Tibial artery (tissue), 4 donors: ENCODE measurements at regions not wholly inside any gene's neighbourhood (a gene's known extent, or its start where the extent isn't known, plus 50 kb on each side); places are given as distances from the start of the nearest gene placed in this dataset.

Source experiments
- DNase-seq, 2 donors: peaks; one replicate each; pipeline ENCODE4 v3.0.0-alpha.2; 2019
- H3K27ac ChIP-seq, 2 donors: fragments of 200-600 bp; sonication (generic) in 1 of 2; 1 replicate in 1 of 2; 2 replicates in 1 of 2; pipeline ENCODE4 v1.5.1; 2018 to 2019; ENCODE audit warnings: mild to moderate bottlenecking in 1 of 2
- H3K27me3 ChIP-seq, 2 donors: fragments of 200-600 bp; sonication (generic) in 1 of 2; one replicate each; pipeline versions ENCODE4 v1.5.1 to v1.6.0; 2016 to 2019
- H3K36me3 ChIP-seq, 3 donors: fragments of 200-600 bp; sonication (generic) in 2 of 3; one replicate each; pipeline ENCODE4 v1.5.1; 2016 to 2019; ENCODE audit warnings: mild to moderate bottlenecking in 2 of 3
- H3K4me1 ChIP-seq, 4 donors: fragments of 200-600 bp; sonication (generic) in 2 of 4; 1 replicate in 3 of 4; 2 replicates in 1 of 4; pipeline ENCODE4 v1.5.1; 2016 to 2019
- H3K4me3 ChIP-seq, 2 donors: fragments of 200-600 bp; sonication (generic) in 1 of 2; 1 replicate in 1 of 2; 2 replicates in 1 of 2; pipeline ENCODE4 v1.5.1; 2018 to 2019; ENCODE audit warnings: mild to moderate bottlenecking in 2 of 2
- H3K9me3 ChIP-seq, 3 donors: fragments of 200-600 bp; sonication (generic) in 1 of 3; one replicate each; pipeline ENCODE4 v1.5.1; 2016 to 2019
- intact Hi-C: fragments of 100-400 bp; cut with DNase I; formaldehyde crosslinking; loops from one replicate; pipeline ENCODE4 v1.15.0; 2023; ENCODE audit warnings: low total_unique reads
- TF ChIP-seq, protein P1 (sequence below), 2 experiments: fragments of 200-600 bp in 1 of 2; fragments of 450-650 bp in 1 of 2; IDR thresholded peaks; one replicate each; pipeline ENCODE4 v1.5.1; 2017 to 2019; ENCODE audit warnings: antibody characterized with exemption in 2 of 2, mild to moderate bottlenecking in 1 of 2, moderate library complexity in 1 of 2

DNA sequence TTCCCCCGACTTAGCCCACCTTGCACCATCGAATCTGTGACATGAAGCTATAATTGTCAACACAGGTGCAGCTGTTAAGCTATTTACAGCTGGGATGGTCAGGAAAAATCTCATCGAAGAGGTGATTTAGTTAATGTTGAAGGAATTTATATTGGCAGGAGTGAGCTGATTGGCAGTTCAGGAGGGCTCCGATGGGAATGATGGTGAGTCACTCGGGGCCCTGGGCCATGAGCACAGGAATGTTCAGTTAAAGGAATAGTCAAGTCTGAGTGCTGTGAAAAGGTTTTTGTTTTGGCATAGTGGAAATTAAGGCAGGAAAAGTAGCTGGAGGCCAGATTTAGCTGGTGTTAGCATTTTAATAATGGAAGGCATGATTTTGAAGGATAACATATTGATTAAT lies 95.7 kb downstream of the OXSM start:
- Histone ChIP-seq H3K4me1 (no peaks in the 10 kb centered on the region), H3K27me3 (no peaks in the 10 kb centered on the region), H3K9me3 (no peaks in the 10 kb centered on the region), H3K36me3 (no peaks in the 10 kb centered on the region), H3K4me3 (no peak overlapping the region), H3K27ac (no peak overlapping the region)
- no peak for DNase-seq
- TF ChIP-seq, protein P1, sequence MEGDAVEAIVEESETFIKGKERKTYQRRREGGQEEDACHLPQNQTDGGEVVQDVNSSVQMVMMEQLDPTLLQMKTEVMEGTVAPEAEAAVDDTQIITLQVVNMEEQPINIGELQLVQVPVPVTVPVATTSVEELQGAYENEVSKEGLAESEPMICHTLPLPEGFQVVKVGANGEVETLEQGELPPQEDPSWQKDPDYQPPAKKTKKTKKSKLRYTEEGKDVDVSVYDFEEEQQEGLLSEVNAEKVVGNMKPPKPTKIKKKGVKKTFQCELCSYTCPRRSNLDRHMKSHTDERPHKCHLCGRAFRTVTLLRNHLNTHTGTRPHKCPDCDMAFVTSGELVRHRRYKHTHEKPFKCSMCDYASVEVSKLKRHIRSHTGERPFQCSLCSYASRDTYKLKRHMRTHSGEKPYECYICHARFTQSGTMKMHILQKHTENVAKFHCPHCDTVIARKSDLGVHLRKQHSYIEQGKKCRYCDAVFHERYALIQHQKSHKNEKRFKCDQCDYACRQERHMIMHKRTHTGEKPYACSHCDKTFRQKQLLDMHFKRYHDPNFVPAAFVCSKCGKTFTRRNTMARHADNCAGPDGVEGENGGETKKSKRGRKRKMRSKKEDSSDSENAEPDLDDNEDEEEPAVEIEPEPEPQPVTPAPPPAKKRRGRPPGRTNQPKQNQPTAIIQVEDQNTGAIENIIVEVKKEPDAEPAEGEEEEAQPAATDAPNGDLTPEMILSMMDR (IDR thresholded peaks at IDR 0.05), result no peak
- intact Hi-C loops, result no loop called here

DNA sequence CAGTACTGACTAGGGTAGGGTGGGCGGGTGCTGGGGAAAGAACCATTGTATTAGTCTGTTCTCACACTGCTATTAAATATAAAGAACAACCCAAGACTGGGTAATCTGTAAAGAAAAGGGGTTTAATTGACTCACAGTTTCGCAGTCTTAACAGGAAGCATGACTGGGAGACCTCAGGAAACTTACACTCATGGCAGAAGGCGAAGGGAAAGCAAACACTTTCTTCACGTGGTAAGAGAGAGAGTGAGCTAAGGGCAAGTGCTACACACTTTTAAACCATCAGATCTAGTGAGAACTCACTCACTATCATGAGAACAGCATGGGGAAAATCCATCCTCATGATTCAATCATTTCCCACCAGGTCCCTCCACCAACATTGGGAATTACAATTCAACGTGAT lies 98.0 kb downstream of the OXSM start:
- DNase-seq, result no peak
- intact Hi-C loops, result no loop called here
- Histone ChIP-seq H3K36me3 (no peaks in the 10 kb centered on the region), H3K4me3 (no peak overlapping the region), H3K9me3 (no peaks in the 10 kb centered on the region), H3K27me3 (no peaks in the 10 kb centered on the region), H3K4me1 (no peaks in the 10 kb centered on the region), H3K27ac (no peak overlapping the region)
- TF ChIP-seq, protein P1 (IDR thresholded peaks at IDR 0.05), result no peak

DNA sequence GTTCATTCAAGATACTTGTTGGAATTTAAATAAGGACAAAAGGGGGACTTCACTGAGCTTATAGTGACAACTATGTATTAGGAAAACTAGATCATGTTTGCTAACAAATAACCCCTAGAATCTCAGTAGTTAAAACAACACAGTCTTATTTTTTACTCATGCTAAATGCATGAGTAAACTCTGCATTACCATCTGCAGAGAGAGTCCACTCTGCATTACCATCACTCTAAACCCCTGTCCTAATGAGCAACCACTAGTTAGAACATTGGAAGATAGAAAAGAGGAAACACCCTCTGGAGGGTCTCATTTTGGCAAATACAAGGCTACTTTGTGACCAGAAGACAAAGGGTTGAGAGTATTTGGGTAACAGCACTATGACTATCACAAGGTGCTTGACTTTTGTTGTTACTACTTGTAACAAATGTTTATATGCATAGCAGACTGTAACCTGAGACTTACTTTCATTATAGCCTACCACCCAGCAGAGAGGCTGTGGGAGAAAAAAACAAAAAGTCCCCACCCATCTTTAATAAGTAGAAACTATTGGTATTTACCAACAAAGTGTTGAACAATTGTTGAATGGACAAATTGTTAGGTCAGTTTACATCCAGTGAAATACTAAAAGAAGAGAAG lies 99.1 kb downstream of the OXSM start:
- no peaks in the 10 kb centered on the region for H3K36me3 ChIP-seq
- no peak for DNase-seq
- no peak overlapping the region for H3K4me3 ChIP-seq
- no peaks in the 10 kb centered on the region for H3K4me1 ChIP-seq
- no peaks in the 10 kb centered on the region for H3K9me3 ChIP-seq
- H3K27me3 ChIP-seq, result no peaks in the 10 kb centered on the region
- intact Hi-C loops, result no loop called here
- TF ChIP-seq, protein P1 (IDR thresholded peaks at IDR 0.05), result no peak
- no peak overlapping the region for H3K27ac ChIP-seq

DNA sequence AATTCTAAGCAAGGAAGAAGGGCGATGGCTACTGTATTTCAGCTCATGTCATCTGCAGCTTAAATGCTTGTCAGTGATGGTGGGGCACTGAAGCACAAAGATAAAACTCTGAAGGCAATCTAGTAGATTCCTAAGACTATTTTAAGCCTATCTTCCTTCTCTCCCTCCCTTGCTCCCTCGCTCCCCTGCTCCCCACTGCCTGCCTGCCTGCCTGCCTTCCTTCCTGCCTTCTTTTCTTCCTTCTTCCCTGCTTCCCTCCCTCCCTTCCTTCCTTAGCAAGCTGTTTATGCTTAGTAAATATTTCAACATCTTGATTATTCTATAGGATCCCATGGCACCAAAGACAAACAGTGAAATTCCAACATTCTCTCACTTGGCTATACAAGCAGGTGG lies 99.6 kb downstream of the OXSM start:
- H3K4me3 ChIP-seq, result no peak overlapping the region

DNA sequence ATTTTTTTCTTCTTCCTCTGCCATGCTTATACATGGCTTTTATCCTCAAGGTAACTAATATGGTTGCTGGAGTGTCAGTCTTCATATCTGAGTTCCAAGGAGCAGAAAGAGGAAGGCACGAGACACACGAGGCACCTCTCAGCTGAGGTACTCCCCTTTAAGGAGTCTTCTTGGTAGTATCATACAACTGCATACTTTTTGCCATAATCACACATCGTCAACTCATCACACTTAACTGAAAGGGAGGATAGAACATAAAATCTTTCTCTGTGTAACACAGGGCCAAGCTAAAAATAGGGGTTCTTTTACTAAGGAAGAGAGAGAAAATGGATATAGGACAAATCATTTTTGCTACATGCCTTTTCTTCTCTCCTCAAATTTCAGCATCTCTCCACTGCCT lies 104.2 kb downstream of the OXSM start:
- no peaks in the 10 kb centered on the region for H3K4me1 ChIP-seq
- H3K27me3 ChIP-seq, result no peaks in the 10 kb centered on the region
- TF ChIP-seq, protein P1 (IDR thresholded peaks at IDR 0.05), result no peak
- H3K9me3 ChIP-seq, result no peaks in the 10 kb centered on the region
- DNase-seq, result no peak
- intact Hi-C loops, result no loop called here
- H3K27ac ChIP-seq, result no peak overlapping the region
- H3K36me3 ChIP-seq, result no peaks in the 10 kb centered on the region
- H3K4me3 ChIP-seq, result no peak overlapping the region

More for the DNA sequence above, 99.6 kb downstream of the OXSM start:
- Histone ChIP-seq H3K4me1 (no peaks in the 10 kb centered on the region), H3K27ac (no peak overlapping the region), H3K27me3 (no peaks in the 10 kb centered on the region), H3K36me3 (no peaks in the 10 kb centered on the region), H3K9me3 (no peaks in the 10 kb centered on the region)
- TF ChIP-seq, protein P1 (IDR thresholded peaks at IDR 0.05), result no peak
- intact Hi-C loops, result no loop called here
- DNase-seq, result no peak

DNA sequence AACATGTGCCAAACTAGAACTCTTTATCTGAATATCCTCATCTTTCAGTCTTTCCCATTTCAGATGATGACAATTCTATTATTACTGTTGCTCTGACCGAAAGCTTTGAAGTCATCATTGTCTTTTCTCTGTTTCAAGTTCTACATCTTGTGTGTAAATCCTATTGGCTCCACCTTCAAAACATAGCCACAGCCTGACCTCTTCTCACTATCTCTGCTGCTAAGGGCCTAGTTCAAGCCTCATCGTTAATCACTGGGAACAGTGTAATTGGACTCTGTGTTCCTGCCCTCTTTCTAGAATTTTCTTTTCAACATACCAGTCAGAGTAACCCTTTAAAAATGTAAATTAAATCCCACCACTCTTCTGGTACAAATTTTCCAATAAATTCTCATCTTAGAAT lies 105.1 kb downstream of the OXSM start:
- Histone ChIP-seq H3K36me3 (no peaks in the 10 kb centered on the region), H3K27ac (no peak overlapping the region), H3K9me3 (no peaks in the 10 kb centered on the region), H3K4me1 (no peaks in the 10 kb centered on the region), H3K27me3 (no peaks in the 10 kb centered on the region), H3K4me3 (no peak overlapping the region)
- intact Hi-C loops, result no loop called here
- no peak for DNase-seq
- TF ChIP-seq, protein P1 (IDR thresholded peaks at IDR 0.05), result no peak
